ENCODE measurements at regions not wholly inside any gene's neighbourhood (a gene's known extent, or its start where the extent isn't known, plus 50 kb on each side); places are given as distances from the start of the nearest gene placed in this dataset.

- DNase-seq: no peak
Measured at GRCh38 chr1:219476716-219477115, 136.2 kb downstream of the ZC3H11B start.

- DNase-seq: no peak
Measured at GRCh38 chr1:219476116-219476515, 136.8 kb downstream of the ZC3H11B start.

- no peak for DNase-seq
Measured at GRCh38 chr1:219472596-219472995, 140.3 kb downstream of the ZC3H11B start.

GRCh38 chr1:219467524-219467923 lies 145.4 kb downstream of the ZC3H11B start:
- DNase-seq: no peak

- no peak for DNase-seq
Measured at GRCh38 chr1:219466766-219467165, 146.1 kb downstream of the ZC3H11B start.

GRCh38 chr1:219465212-219466093 lies 147.5 kb downstream of the ZC3H11B start:
- no peak for DNase-seq

- DNase-seq: peak in 2 of 56 donors; percentile 1 to 3
Measured at GRCh38 chr1:219463636-219464035, 149.3 kb downstream of the ZC3H11B start.

- peak in 1 of 56 donors; percentile 0 for DNase-seq
Measured at GRCh38 chr1:219461981-219462400, 150.9 kb downstream of the ZC3H11B start.

- no peak for DNase-seq
Measured at GRCh38 chr1:219460896-219461815, 151.7 kb downstream of the ZC3H11B start.

GRCh38 chr1:219460081-219460895 lies 152.6 kb downstream of the ZC3H11B start:
- DNase-seq: no peak

- no peak for DNase-seq
Measured at GRCh38 chr1:219459351-219460080, 153.4 kb downstream of the ZC3H11B start.

GRCh38 chr1:219446288-219446687 lies 166.6 kb downstream of the ZC3H11B start:
- no peak for DNase-seq

GRCh38 chr1:219445864-219446263 lies 167.0 kb downstream of the ZC3H11B start:
- no peak for DNase-seq

- DNase-seq: no peak
Measured at GRCh38 chr1:219444474-219444873, 168.4 kb downstream of the ZC3H11B start.

GRCh38 chr1:219443763-219444162 lies 169.1 kb downstream of the ZC3H11B start:
- no peak for DNase-seq

- DNase-seq: no peak
Measured at GRCh38 chr1:219442611-219443061, 170.3 kb downstream of the ZC3H11B start.

- DNase-seq: no peak
Measured at GRCh38 chr1:219441884-219442283, 171.0 kb downstream of the ZC3H11B start.

GRCh38 chr1:219439376-219439775 lies 173.5 kb downstream of the ZC3H11B start:
- DNase-seq: no peak

- DNase-seq: no peak
Measured at GRCh38 chr1:219438386-219438785, 174.5 kb downstream of the ZC3H11B start.

GRCh38 chr1:219434923-219435297 lies 178.0 kb downstream of the ZC3H11B start:
- DNase-seq: no peak

All from amygdala (tissue), 56 donors.